GM19455 (cell line): ENCODE measurements at regions not wholly inside any gene's neighbourhood (a gene's known extent, or its start where the extent isn't known, plus 50 kb on each side); places are given as distances from the start of the nearest gene placed in this dataset.
"Not testable (repeated sequence)": the region's sequence is repeated elsewhere in the genome, so short reads cannot be mapped to it uniquely, and the experiment has no call there.

Source experiments
- ATAC-seq: cut with Tn5 transposase; IDR thresholded peaks from one replicate; pipeline ENCODE4 v1.9.1; 2021; ENCODE audit not compliant: unreplicated experiment

GRCh38 chr17:68135141-68135887 lies 99.8 kb downstream of the KPNA2 start:
- ATAC-seq, result no peak

GRCh38 chr17:68141050-68141449 lies 105.5 kb downstream of the KPNA2 start:
- ATAC-seq, result no peak

GRCh38 chr17:68142595-68142994 lies 105.2 kb upstream of the AMZ2 start:
- no peak for ATAC-seq

GRCh38 chr17:68143425-68143824 lies 104.4 kb upstream of the AMZ2 start:
- no peak for ATAC-seq

- no peak for ATAC-seq
Measured at GRCh38 chr17:68145088-68145487, 102.8 kb upstream of the AMZ2 start.

GRCh38 chr17:68148936-68149335 lies 98.9 kb upstream of the AMZ2 start:
- ATAC-seq, result no peak

GRCh38 chr17:68152161-68152571 lies 95.7 kb upstream of the AMZ2 start:
- ATAC-seq, result no peak

GRCh38 chr17:68155692-68156091 lies 92.2 kb upstream of the AMZ2 start:
- no peak for ATAC-seq

- ATAC-seq, result no peak
Measured at GRCh38 chr17:68161644-68162428, 86.0 kb upstream of the AMZ2 start.

GRCh38 chr17:68168273-68169164 lies 79.3 kb upstream of the AMZ2 start:
- ATAC-seq, result not testable (repeated sequence)

GRCh38 chr17:68169165-68169821 lies 78.5 kb upstream of the AMZ2 start:
- not testable (repeated sequence) for ATAC-seq

- ATAC-seq, result no peak
Measured at GRCh38 chr17:68169840-68170239, 78.0 kb upstream of the AMZ2 start.

- no peak for ATAC-seq
Measured at GRCh38 chr17:68170246-68170645, 77.6 kb upstream of the AMZ2 start.

- ATAC-seq, result no peak
Measured at GRCh38 chr17:68172461-68172954, 75.3 kb upstream of the AMZ2 start.

GRCh38 chr17:68175416-68175815 lies 72.4 kb upstream of the AMZ2 start:
- no peak for ATAC-seq

- ATAC-seq, result no peak
Measured at GRCh38 chr17:68175905-68176304, 71.9 kb upstream of the AMZ2 start.

- no peak for ATAC-seq
Measured at GRCh38 chr17:68176718-68177117, 71.1 kb upstream of the AMZ2 start.

GRCh38 chr17:68178831-68179230 lies 69.0 kb upstream of the AMZ2 start:
- ATAC-seq, result no peak

GRCh38 chr17:68179236-68179925 lies 68.5 kb upstream of the AMZ2 start:
- no peak for ATAC-seq

- ATAC-seq, result no peak
Measured at GRCh38 chr17:68179926-68180285, 67.9 kb upstream of the AMZ2 start.
